Prostate gland (tissue), 2 donors: ENCODE measurements at regions not wholly inside any gene's neighbourhood (a gene's known extent, or its start where the extent isn't known, plus 50 kb on each side); places are given as distances from the start of the nearest gene placed in this dataset.

ENCODE experiments used
- DNase-seq: peaks from one replicate; pipeline ENCODE4 v3.0.0-alpha.2; 2019; ENCODE audit warnings: low spot score
- H3K27ac ChIP-seq, 2 donors: fragments of 200-600 bp; sonication (generic); 2 replicates each; pipeline ENCODE4 v1.5.1; 2017 to 2019
- H3K27me3 ChIP-seq: fragments of 200-600 bp; sonication (generic); replicated peaks from 2 replicates; pipeline ENCODE4 v1.5.1; 2019; ENCODE audit not compliant: insufficient read depth
- H3K36me3 ChIP-seq, 2 donors: fragments of 200-600 bp; sonication (generic); 1 replicate in 1 of 2; 2 replicates in 1 of 2; pipeline versions ENCODE4 v1.5.1 to v1.8.1; 2017 to 2019
- H3K4me1 ChIP-seq: fragments of 200-600 bp; sonication (generic); replicated peaks from 2 replicates; pipeline ENCODE4 v1.5.1; 2019
- H3K4me3 ChIP-seq, 2 donors: fragments of 200-600 bp; sonication (generic); 2 replicates each; pipeline ENCODE4 v1.5.1; 2017 to 2019
- H3K9me3 ChIP-seq: fragments of 200-600 bp; sonication (generic); 2 replicates; pipeline ENCODE4 v1.5.1; 2017
- POLR2A ChIP-seq: fragments of 450-650 bp; IDR thresholded peaks from one replicate; pipeline ENCODE4 v1.6.1; 2016; ENCODE audit warnings: antibody characterized with exemption, mild to moderate bottlenecking
- POLR2AphosphoS5 ChIP-seq: sonication (generic); formaldehyde crosslinking; IDR thresholded peaks from one replicate; pipeline ENCODE4 v1.6.1; 2017; ENCODE audit warnings: antibody characterized with exemption
- whole genome bisulfite sequencing: methylation state at CpG from one replicate; pipeline ENCODE4 v1.1.5; 2018; 5-methylcytosine and 5-hydroxymethylcytosine counted together
- intact Hi-C: fragments of 100-400 bp; cut with DNase I; formaldehyde crosslinking; loops from one replicate; pipeline ENCODE4 v1.14.2; 2022
- TF ChIP-seq, protein P1 (sequence below), 4 experiments: fragments of 200-600 bp in 2 of 4; fragments of 450-650 bp in 2 of 4; sonication (generic) in 2 of 4; IDR thresholded peaks; 1 replicate in 3 of 4; 2 replicates in 1 of 4; pipeline ENCODE4 v1.5.1; 2016 to 2019; ENCODE audit warnings: antibody characterized with exemption in 4 of 4, mild to moderate bottlenecking in 2 of 4, moderate library complexity in 2 of 4

DNA sequence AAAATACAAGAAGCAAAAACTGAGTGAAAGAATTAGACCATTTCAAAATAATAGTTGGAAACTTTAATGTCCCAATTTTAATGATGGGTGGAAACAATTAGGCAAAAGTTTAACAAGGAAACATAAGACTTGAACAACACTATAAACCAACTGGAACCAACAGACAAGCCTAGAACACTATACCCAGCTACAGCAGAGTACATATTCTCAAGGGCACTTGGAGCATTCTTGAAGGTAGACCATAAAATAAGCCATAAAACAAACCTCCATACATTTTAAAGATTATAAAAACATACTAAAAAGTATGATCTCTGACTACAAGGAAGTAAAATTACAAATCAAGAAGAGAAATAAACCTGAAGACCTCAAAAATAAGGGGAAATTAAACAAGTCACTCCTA is 616.7 kb downstream of the SUCLG1 start:
- Histone ChIP-seq H3K27ac (no peak overlapping the region), H3K27me3 (no peaks in the 10 kb centered on the region), H3K9me3 (no peaks in the 10 kb centered on the region), H3K36me3 (no peaks in the 10 kb centered on the region), H3K4me1 (no peaks in the 10 kb centered on the region), H3K4me3 (no peak overlapping the region)
- DNase-seq = no peak
- intact Hi-C loops = no loop called here
- TF ChIP-seq POLR2A (no peak), POLR2AphosphoS5 (no peak)
- TF ChIP-seq, protein P1, sequence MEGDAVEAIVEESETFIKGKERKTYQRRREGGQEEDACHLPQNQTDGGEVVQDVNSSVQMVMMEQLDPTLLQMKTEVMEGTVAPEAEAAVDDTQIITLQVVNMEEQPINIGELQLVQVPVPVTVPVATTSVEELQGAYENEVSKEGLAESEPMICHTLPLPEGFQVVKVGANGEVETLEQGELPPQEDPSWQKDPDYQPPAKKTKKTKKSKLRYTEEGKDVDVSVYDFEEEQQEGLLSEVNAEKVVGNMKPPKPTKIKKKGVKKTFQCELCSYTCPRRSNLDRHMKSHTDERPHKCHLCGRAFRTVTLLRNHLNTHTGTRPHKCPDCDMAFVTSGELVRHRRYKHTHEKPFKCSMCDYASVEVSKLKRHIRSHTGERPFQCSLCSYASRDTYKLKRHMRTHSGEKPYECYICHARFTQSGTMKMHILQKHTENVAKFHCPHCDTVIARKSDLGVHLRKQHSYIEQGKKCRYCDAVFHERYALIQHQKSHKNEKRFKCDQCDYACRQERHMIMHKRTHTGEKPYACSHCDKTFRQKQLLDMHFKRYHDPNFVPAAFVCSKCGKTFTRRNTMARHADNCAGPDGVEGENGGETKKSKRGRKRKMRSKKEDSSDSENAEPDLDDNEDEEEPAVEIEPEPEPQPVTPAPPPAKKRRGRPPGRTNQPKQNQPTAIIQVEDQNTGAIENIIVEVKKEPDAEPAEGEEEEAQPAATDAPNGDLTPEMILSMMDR (IDR thresholded peaks at IDR 0.05) = no peak

DNA sequence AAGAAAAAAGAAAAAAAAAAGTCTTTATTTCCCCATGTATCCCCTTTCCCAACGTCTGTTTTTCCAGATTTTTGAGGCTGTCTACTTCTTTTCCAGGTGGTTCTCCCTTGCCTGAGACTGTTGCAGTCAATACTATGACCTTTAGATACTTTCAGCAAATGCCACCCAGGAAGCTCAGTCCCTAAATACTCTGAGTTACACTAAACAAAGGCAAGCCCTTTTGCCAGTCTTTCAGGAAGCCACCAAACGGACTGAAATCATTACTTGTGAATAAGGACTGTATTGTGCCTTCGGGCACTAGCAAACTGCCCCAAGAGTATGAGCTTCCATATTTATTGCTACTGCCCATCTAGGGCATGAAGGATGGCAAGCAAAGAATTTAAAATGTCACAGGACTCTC is 621.3 kb downstream of the SUCLG1 start:
- no peaks in the 10 kb centered on the region for H3K4me1 ChIP-seq
- DNase-seq = no peak

DNA sequence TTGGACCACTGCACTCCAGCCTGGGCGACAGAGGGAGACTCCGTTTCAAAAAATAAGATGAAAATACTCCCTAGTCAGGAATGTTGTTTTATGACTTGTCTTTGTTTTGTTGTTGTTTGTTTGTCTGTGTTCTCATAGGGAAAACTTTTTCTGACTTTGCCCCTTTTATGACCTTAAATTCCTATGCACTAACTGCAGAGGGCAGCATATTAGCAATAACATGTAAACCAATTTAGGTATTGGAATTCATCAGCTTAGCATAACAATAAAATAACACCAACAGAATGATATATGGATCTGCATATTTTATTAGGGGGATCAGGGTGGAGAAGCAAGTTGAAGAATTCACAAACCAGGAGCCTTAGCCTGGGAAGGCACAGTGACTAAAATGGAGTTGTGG is 631.5 kb downstream of the SUCLG1 start:
- H3K4me1 ChIP-seq = no peaks in the 10 kb centered on the region
- intact Hi-C loops = no loop called here
- no peak for TF ChIP-seq POLR2A
- TF ChIP-seq POLR2AphosphoS5 = no peak
- TF ChIP-seq, protein P1 (IDR thresholded peaks at IDR 0.05) = no peak
- DNase-seq = no peak
- no peaks in the 10 kb centered on the region for H3K9me3 ChIP-seq
- no peak overlapping the region for H3K4me3 ChIP-seq
- no peaks in the 10 kb centered on the region for H3K27me3 ChIP-seq
- WGBS = 96% methylated on average over 2 of the region's 2 CpGs
- H3K27ac ChIP-seq = no peak overlapping the region
- no peaks in the 10 kb centered on the region for H3K36me3 ChIP-seq

More for the DNA sequence above, 621.3 kb downstream of the SUCLG1 start:
- H3K9me3 ChIP-seq = no peaks in the 10 kb centered on the region
- no peaks in the 10 kb centered on the region for H3K27me3 ChIP-seq
- intact Hi-C loops = no loop called here
- H3K36me3 ChIP-seq = no peaks in the 10 kb centered on the region
- TF ChIP-seq POLR2A (no peak), POLR2AphosphoS5 (no peak)
- TF ChIP-seq, protein P1 (IDR thresholded peaks at IDR 0.05) = no peak
- WGBS = 58% methylated on average over 3 of the region's 3 CpGs
- H3K4me3 ChIP-seq = no peak overlapping the region
- no peak overlapping the region for H3K27ac ChIP-seq

DNA sequence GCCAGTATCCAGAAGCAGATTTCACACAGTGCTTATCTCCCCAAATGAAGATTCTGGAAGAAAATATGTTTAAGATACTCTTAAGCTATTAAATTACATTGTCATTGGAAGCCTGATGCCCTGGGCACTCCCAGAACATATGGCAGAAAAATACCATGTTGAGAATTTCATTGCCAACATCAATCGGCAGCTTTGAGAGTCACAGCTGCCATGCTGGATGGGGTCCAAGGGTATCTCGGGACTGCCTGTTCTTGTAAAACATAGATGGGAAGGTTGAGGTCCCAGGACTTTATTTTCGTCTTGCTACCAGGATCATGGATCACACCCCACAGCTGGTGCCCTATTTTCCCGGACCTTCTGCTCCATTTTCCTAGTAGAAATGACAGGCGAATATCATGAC is 632.5 kb downstream of the SUCLG1 start:
- DNase-seq = no peak
- H3K27me3 ChIP-seq = no peaks in the 10 kb centered on the region
- no peak overlapping the region for H3K4me3 ChIP-seq
- no peaks in the 10 kb centered on the region for H3K36me3 ChIP-seq
- TF ChIP-seq POLR2A = no peak
- no peak for TF ChIP-seq POLR2AphosphoS5
- TF ChIP-seq, protein P1 (IDR thresholded peaks at IDR 0.05) = no peak
- H3K9me3 ChIP-seq = no peaks in the 10 kb centered on the region
- 69% methylated on average over 5 of the region's 5 CpGs for WGBS
- no peaks in the 10 kb centered on the region for H3K4me1 ChIP-seq
- intact Hi-C loops = no loop called here
- H3K27ac ChIP-seq = no peak overlapping the region

DNA sequence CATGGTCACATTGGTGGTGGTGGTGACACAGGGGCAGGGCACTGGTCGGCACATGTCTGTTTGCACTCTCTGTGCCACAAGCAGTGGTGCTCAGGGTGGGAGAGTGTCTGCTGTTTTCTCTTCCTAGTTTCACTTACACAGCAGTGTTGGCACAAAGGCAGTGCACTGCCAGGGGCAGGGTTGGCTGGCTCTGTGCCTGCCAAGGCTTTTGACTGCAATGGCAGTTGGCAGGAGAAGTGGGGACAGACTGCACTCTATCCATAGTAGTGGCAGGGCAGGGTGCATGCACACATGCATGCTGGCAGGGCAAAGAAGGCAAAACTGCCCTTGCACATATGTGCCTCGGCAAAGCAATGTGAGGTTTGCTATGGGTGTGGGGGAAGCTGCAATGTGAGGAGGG is 635.9 kb downstream of the SUCLG1 start:
- no peak for DNase-seq
- H3K9me3 ChIP-seq = no peaks in the 10 kb centered on the region
- no peaks in the 10 kb centered on the region for H3K4me1 ChIP-seq
- no peaks in the 10 kb centered on the region for H3K36me3 ChIP-seq
- TF ChIP-seq, protein P1 (IDR thresholded peaks at IDR 0.05) = no peak
- TF ChIP-seq POLR2A = no peak
- no peak for TF ChIP-seq POLR2AphosphoS5
- no peak overlapping the region for H3K27ac ChIP-seq
- intact Hi-C loops = no loop called here
- WGBS = 81% methylated on average over 2 of the region's 2 CpGs
- no peaks in the 10 kb centered on the region for H3K27me3 ChIP-seq
- no peak overlapping the region for H3K4me3 ChIP-seq
